DMS53 treated with DMSO at 0.1 percent for 48 hours (cell line): ENCODE measurements at regions not wholly inside any gene's neighbourhood (a gene's known extent, or its start where the extent isn't known, plus 50 kb on each side); places are given as distances from the start of the nearest gene placed in this dataset.

Experiments used
- DNase-seq: peaks from one replicate; lab custom pipeline; 2025; ENCODE audit not compliant: unreplicated experiment; lab: John Stamatoyannopoulos, UW

- DNase-seq = peak; percentile 78
Measured at GRCh38 chr10:75294866-75295701, 59.3 kb upstream of the COMTD1 start.

- no peak for DNase-seq
Measured at GRCh38 chr10:75294518-75294865, 58.7 kb upstream of the COMTD1 start.

- DNase-seq = no peak
Measured at GRCh38 chr10:75294031-75294437, 58.3 kb upstream of the COMTD1 start.

- DNase-seq = peak; percentile 53
Measured at GRCh38 chr10:75293446-75293820, 57.7 kb upstream of the COMTD1 start.

- DNase-seq = no peak
Measured at GRCh38 chr10:75292794-75293445, 57.2 kb upstream of the COMTD1 start.

- no peak for DNase-seq
Measured at GRCh38 chr10:75291805-75292204, 56.0 kb upstream of the COMTD1 start.

- DNase-seq = no peak
Measured at GRCh38 chr10:75288140-75288711, 52.5 kb upstream of the COMTD1 start.

- no peak for DNase-seq
Measured at GRCh38 chr10:75287697-75288096, 51.9 kb upstream of the COMTD1 start.

GRCh38 chr10:75286901-75287300, 51.1 kb upstream of the COMTD1 start:
- no peak for DNase-seq
